H9 (cell line): ENCODE measurements at regions not wholly inside any gene's neighbourhood (a gene's known extent, or its start where the extent isn't known, plus 50 kb on each side); places are given as distances from the start of the nearest gene placed in this dataset.

Experiments used
- DNase-seq: peaks from one replicate; pipeline ENCODE4 v3.0.0-alpha.2; 2017
- H2AFZ ChIP-seq: one replicate; pipeline ENCODE4 v1.6.1; 2013; ENCODE audit warnings: mild to moderate bottlenecking, low read length, control low read depth, moderate library complexity
- H2AK5ac ChIP-seq: 2 replicates; pipeline ENCODE4 v1.6.1; 2013; ENCODE audit warnings: low read length, control low read depth, mixed read lengths; ENCODE audit not compliant: insufficient read length
- H2BK120ac ChIP-seq: one replicate; pipeline ENCODE4 v1.6.1; 2013; ENCODE audit warnings: low read depth, mild to moderate bottlenecking, low read length, control low read depth, inconsistent platforms; ENCODE audit not compliant: poor library complexity, severe bottlenecking
- H2BK12ac ChIP-seq: 2 replicates; pipeline ENCODE4 v1.6.1; 2013; ENCODE audit warnings: low read length, control low read depth, mixed read lengths, low read depth; ENCODE audit not compliant: insufficient read length
- H2BK15ac ChIP-seq: 2 replicates; pipeline ENCODE4 v1.6.1; 2013; ENCODE audit warnings: low read depth, low read length, control low read depth
- H2BK20ac ChIP-seq: one replicate; pipeline ENCODE4 v1.6.1; 2013; ENCODE audit warnings: low read depth, mild to moderate bottlenecking, low read length, control low read depth, inconsistent platforms; ENCODE audit not compliant: poor library complexity, severe bottlenecking
- H2BK5ac ChIP-seq: 2 replicates; pipeline ENCODE4 v1.6.1; 2013; ENCODE audit warnings: low read length, control low read depth, mixed read lengths; ENCODE audit not compliant: insufficient read length
- H3K14ac ChIP-seq: 2 replicates; pipeline ENCODE4 v1.6.1; 2013; ENCODE audit warnings: low read length, control low read depth; ENCODE audit not compliant: insufficient read depth
- H3K18ac ChIP-seq: 2 replicates; pipeline ENCODE4 v1.6.1; 2013; ENCODE audit warnings: low read depth, mild to moderate bottlenecking, mixed read lengths, low read length, control low read depth; ENCODE audit not compliant: insufficient read length
- H3K23ac ChIP-seq: 2 replicates; pipeline ENCODE4 v1.6.1; 2013; ENCODE audit warnings: low read length, control low read depth, mixed read lengths, low read depth; ENCODE audit not compliant: insufficient read length
- H3K23me2 ChIP-seq: 2 replicates; pipeline ENCODE4 v1.6.1; 2013; ENCODE audit warnings: low read depth, mild to moderate bottlenecking, mixed read lengths, low read length, control low read depth; ENCODE audit not compliant: insufficient read length, poor library complexity, severe bottlenecking
- H3K27ac ChIP-seq: 2 replicates; pipeline ENCODE4 v1.5.1; 2013; ENCODE audit warnings: low read length, control low read depth, mixed read lengths, low read depth; ENCODE audit not compliant: insufficient read length
- H3K27me3 ChIP-seq: 2 replicates; pipeline ENCODE4 v1.6.1; 2013; ENCODE audit warnings: low read length, control low read depth, inconsistent platforms; ENCODE audit not compliant: insufficient read depth
- H3K4ac ChIP-seq: 2 replicates; pipeline ENCODE4 v1.6.1; 2013; ENCODE audit warnings: low read depth, mild to moderate bottlenecking, control low read depth, inconsistent platforms, low read length, moderate library complexity
- H3K4me1 ChIP-seq: 2 replicates; pipeline ENCODE4 v1.6.1; 2013; ENCODE audit warnings: low read length, control low read depth, inconsistent platforms; ENCODE audit not compliant: insufficient read depth
- H3K4me2 ChIP-seq: 2 replicates; pipeline ENCODE4 v1.6.1; 2013; ENCODE audit warnings: low read length, control low read depth, mixed read lengths; ENCODE audit not compliant: insufficient read length, insufficient read depth
- H3K56ac ChIP-seq: 2 replicates; pipeline ENCODE4 v1.6.1; 2013; ENCODE audit warnings: low read depth, mild to moderate bottlenecking, mixed read lengths, low read length, control low read depth; ENCODE audit not compliant: insufficient read length
- H3K79me1 ChIP-seq: 2 replicates; pipeline ENCODE4 v1.6.1; 2013; ENCODE audit warnings: low read depth, mild to moderate bottlenecking, moderate library complexity, low read length, control low read depth, inconsistent platforms; ENCODE audit not compliant: insufficient read depth, poor library complexity, severe bottlenecking
- H3K79me2 ChIP-seq: 2 replicates; pipeline ENCODE4 v1.6.1; 2013; ENCODE audit warnings: low read length, control low read depth, inconsistent platforms; ENCODE audit not compliant: insufficient read depth
- H3K9ac ChIP-seq: 2 replicates; pipeline ENCODE4 v1.6.1; 2013; ENCODE audit warnings: low read length, control low read depth, mixed read lengths; ENCODE audit not compliant: insufficient read length; ENCODE audit errors: extremely low read depth
- H3K9me3 ChIP-seq: one replicate; pipeline ENCODE4 v1.6.1; 2013; ENCODE audit warnings: low read depth, low read length, inconsistent platforms; ENCODE audit not compliant: control insufficient read depth
- H3T11ph ChIP-seq: one replicate; pipeline ENCODE4 v1.6.1; 2013; ENCODE audit warnings: mild to moderate bottlenecking, low read length, control low read depth, inconsistent platforms
- H4K20me1 ChIP-seq: one replicate; pipeline ENCODE4 v1.6.1; 2013; ENCODE audit not compliant: control insufficient read depth, insufficient read length, insufficient read depth
- H4K5ac ChIP-seq: 2 replicates; pipeline ENCODE4 v1.6.1; 2013; ENCODE audit warnings: low read depth, mild to moderate bottlenecking, mixed read lengths, low read length, control low read depth; ENCODE audit not compliant: insufficient read length
- H4K8ac ChIP-seq: replicated peaks from 2 replicates; pipeline ENCODE4 v1.6.1; 2013; ENCODE audit warnings: low read length, control low read depth, mixed read lengths, low read depth; ENCODE audit not compliant: insufficient read length
- H4K91ac ChIP-seq: 2 replicates; pipeline ENCODE4 v1.6.1; 2013; ENCODE audit warnings: low read depth, mild to moderate bottlenecking, moderate library complexity, mixed read lengths, low read length, control low read depth; ENCODE audit not compliant: insufficient read length
- H3K27ac Mint-ChIP-seq, 3 experiments: 2 replicates in 2 of 3; 3 replicates in 1 of 3; pipeline ENCODE4 v1.8.0; 2020 to 2021; ENCODE audit warnings: mixed read lengths in 3 of 3, mild to moderate bottlenecking in 1 of 3, moderate library complexity in 1 of 3
- H3K27me3 Mint-ChIP-seq: 2 replicates; pipeline ENCODE4 v1.8.0; 2021; ENCODE audit warnings: low read depth, mild to moderate bottlenecking, moderate library complexity, mixed read lengths
- H3K36me3 Mint-ChIP-seq, 3 experiments: 2 replicates in 2 of 3; 3 replicates in 1 of 3; pipeline ENCODE4 v1.8.0; 2020 to 2021; ENCODE audit warnings: low read depth in 3 of 3, mixed read lengths in 3 of 3; ENCODE audit not compliant: insufficient read depth in 1 of 3
- H3K4me1 Mint-ChIP-seq, 2 experiments: 2 replicates each; pipeline ENCODE4 v1.8.0; 2020; ENCODE audit warnings: mixed read lengths in 2 of 2
- H3K4me3 Mint-ChIP-seq, 2 experiments: 2 replicates in 1 of 2; 3 replicates in 1 of 2; pipeline ENCODE4 v1.8.0; 2020 to 2021; ENCODE audit warnings: mild to moderate bottlenecking in 2 of 2, mixed read lengths in 2 of 2, moderate library complexity in 1 of 2
- H3K9me3 Mint-ChIP-seq, 2 experiments: 2 replicates in 1 of 2; 3 replicates in 1 of 2; pipeline ENCODE4 v1.8.0; 2020; ENCODE audit warnings: mild to moderate bottlenecking in 2 of 2, mixed read lengths in 2 of 2, moderate library complexity in 1 of 2
- WGBS: extraction: QIAGEN DNeasy Blood & Tissue Kit; methylation state at CpG from one replicate; pipeline ENCODE4 v1.1.7; 2013; ENCODE audit warnings: missing lambda C conversion rate, low lambda C conversion rate, mixed read lengths; ENCODE audit not compliant: insufficient read length; ENCODE audit errors: extremely low coverage; 5-methylcytosine and 5-hydroxymethylcytosine counted together
- TF ChIP-seq, protein P1 (sequence below): fragments of 200-600 bp; sonication (generic); conservative IDR thresholded peaks from 3 replicates; pipeline ENCODE4 v1.8.0; 2021; ENCODE audit warnings: antibody characterized with exemption, mild to moderate bottlenecking

DNA sequence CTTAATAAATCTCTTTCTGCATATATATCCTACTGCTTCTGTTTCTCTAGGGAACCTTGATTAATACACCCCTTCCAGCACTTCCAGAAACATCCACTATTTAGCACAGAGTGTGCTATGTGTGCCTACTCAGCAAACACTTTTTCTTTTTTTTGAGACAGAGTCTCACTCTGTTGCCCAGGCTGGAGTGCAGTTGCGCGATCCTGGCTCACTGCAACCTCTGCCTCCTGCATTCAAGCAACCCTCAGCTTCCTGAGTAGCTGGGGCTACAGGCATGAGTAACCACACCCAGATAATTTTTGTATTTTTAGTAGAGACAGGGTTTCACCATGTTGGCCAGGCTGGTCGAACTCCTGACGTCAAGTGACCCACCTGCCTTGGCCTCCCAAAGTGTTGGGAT is 266.9 kb upstream of the DIAPH2 start:
- no CpG with 5 or more reads among the region's 4 CpGs for WGBS
- H2BK120ac ChIP-seq = no peak overlapping the region
- DNase-seq = no peak

More for the DNA sequence above, 266.9 kb upstream of the DIAPH2 start:
- no peak overlapping the region for H4K91ac ChIP-seq
- H3K14ac ChIP-seq = no peak overlapping the region
- no peaks in the 10 kb centered on the region for H3K79me1 ChIP-seq
- H2AFZ ChIP-seq = no peak overlapping the region
- Mint-ChIP-seq H3K4me1 (peaks cover 9 to 11% of the 10 kb centered on the region in 2 experiments), H3K27me3 (no peaks in the 10 kb centered on the region), H3K9me3 (peaks cover 0 to 3% of the 10 kb centered on the region in 2 experiments; a peak in 2 of 5 replicates), H3K4me3 (no peak overlapping the region), H3K36me3 (0 out of 7 replicates have a peak, but pooled peaks cover 0 to 3% (median 0%) of the 10 kb centered on the region in 3 experiments), H3K27ac (no peak overlapping the region; a peak in 1 of 7 replicates)
- H3K27ac ChIP-seq = no peak overlapping the region
- H3K18ac ChIP-seq = no peak overlapping the region
- no peak overlapping the region for H4K5ac ChIP-seq
- no peak overlapping the region for H4K8ac ChIP-seq
- no peaks in the 10 kb centered on the region for H3K4me1 ChIP-seq
- H3K79me2 ChIP-seq = no peaks in the 10 kb centered on the region
- no peak overlapping the region for H3K4ac ChIP-seq
- H2BK5ac ChIP-seq = no peak overlapping the region
- no peaks in the 10 kb centered on the region for H3K9me3 ChIP-seq
- H3K56ac ChIP-seq = no peak overlapping the region
- no peak overlapping the region for H2AK5ac ChIP-seq
- H2BK12ac ChIP-seq = no peak overlapping the region
- no peaks in the 10 kb centered on the region for H4K20me1 ChIP-seq
- no peak overlapping the region for H3K4me2 ChIP-seq
- no peaks in the 10 kb centered on the region for H3K27me3 ChIP-seq
- no peak overlapping the region for H3K23ac ChIP-seq
- no peak overlapping the region for H2BK20ac ChIP-seq
- TF ChIP-seq, protein P1, sequence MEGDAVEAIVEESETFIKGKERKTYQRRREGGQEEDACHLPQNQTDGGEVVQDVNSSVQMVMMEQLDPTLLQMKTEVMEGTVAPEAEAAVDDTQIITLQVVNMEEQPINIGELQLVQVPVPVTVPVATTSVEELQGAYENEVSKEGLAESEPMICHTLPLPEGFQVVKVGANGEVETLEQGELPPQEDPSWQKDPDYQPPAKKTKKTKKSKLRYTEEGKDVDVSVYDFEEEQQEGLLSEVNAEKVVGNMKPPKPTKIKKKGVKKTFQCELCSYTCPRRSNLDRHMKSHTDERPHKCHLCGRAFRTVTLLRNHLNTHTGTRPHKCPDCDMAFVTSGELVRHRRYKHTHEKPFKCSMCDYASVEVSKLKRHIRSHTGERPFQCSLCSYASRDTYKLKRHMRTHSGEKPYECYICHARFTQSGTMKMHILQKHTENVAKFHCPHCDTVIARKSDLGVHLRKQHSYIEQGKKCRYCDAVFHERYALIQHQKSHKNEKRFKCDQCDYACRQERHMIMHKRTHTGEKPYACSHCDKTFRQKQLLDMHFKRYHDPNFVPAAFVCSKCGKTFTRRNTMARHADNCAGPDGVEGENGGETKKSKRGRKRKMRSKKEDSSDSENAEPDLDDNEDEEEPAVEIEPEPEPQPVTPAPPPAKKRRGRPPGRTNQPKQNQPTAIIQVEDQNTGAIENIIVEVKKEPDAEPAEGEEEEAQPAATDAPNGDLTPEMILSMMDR = no peak
- H3K9ac ChIP-seq = no peak overlapping the region
- no peaks in the 10 kb centered on the region for H3K23me2 ChIP-seq
- H3T11ph ChIP-seq = no peak overlapping the region
- no peak overlapping the region for H2BK15ac ChIP-seq
